A172 (cell line): ENCODE measurements at regions not wholly inside any gene's neighbourhood (a gene's known extent, or its start where the extent isn't known, plus 50 kb on each side); places are given as distances from the start of the nearest gene placed in this dataset.
A peak's percentile ranks its signal among the peaks of the same experiment; 100 is the strongest.

Source experiments
- DNase-seq: peaks from one replicate; pipeline ENCODE4 v3.0.0-alpha.2; 2015; ENCODE audit warnings: low spot score

GRCh38 chr12:40557980-40558379 lies 134.3 kb upstream of the CNTN1 start:
- DNase-seq, result no peak

- no peak for DNase-seq
Observed at GRCh38 chr12:40559865-40560264, 132.4 kb upstream of the CNTN1 start.

GRCh38 chr12:40560848-40561247 lies 131.4 kb upstream of the CNTN1 start:
- no peak for DNase-seq

GRCh38 chr12:40561395-40561966 lies 130.8 kb upstream of the CNTN1 start:
- DNase-seq, result no peak

- DNase-seq, result no peak
Observed at GRCh38 chr12:40565029-40565633, 127.1 kb upstream of the CNTN1 start.

- no peak for DNase-seq
Observed at GRCh38 chr12:40566271-40566670, 126.0 kb upstream of the CNTN1 start.

GRCh38 chr12:40569626-40570179 lies 122.5 kb upstream of the CNTN1 start:
- DNase-seq, result peak; percentile 3

- DNase-seq, result no peak
Observed at GRCh38 chr12:40573024-40573423, 119.2 kb upstream of the CNTN1 start.

- no peak for DNase-seq
Observed at GRCh38 chr12:40575987-40576386, 116.3 kb upstream of the CNTN1 start.

GRCh38 chr12:40577834-40578233 lies 114.4 kb upstream of the CNTN1 start:
- no peak for DNase-seq

GRCh38 chr12:40579687-40580086 lies 112.6 kb upstream of the CNTN1 start:
- no peak for DNase-seq

GRCh38 chr12:40580346-40580745 lies 111.9 kb upstream of the CNTN1 start:
- no peak for DNase-seq

- no peak for DNase-seq
Observed at GRCh38 chr12:40581889-40582288, 110.3 kb upstream of the CNTN1 start.

- no peak for DNase-seq
Observed at GRCh38 chr12:40583743-40584142, 108.5 kb upstream of the CNTN1 start.

GRCh38 chr12:40584763-40585162 lies 107.5 kb upstream of the CNTN1 start:
- DNase-seq, result no peak

GRCh38 chr12:40586823-40587222 lies 105.4 kb upstream of the CNTN1 start:
- DNase-seq, result no peak

GRCh38 chr12:40587421-40587820 lies 104.8 kb upstream of the CNTN1 start:
- no peak for DNase-seq

- DNase-seq, result no peak
Observed at GRCh38 chr12:40587970-40588369, 104.3 kb upstream of the CNTN1 start.

GRCh38 chr12:40597133-40597532 lies 95.1 kb upstream of the CNTN1 start:
- no peak for DNase-seq

GRCh38 chr12:40598073-40598472 lies 94.2 kb upstream of the CNTN1 start:
- no peak for DNase-seq

GRCh38 chr12:40602562-40602961 lies 89.7 kb upstream of the CNTN1 start:
- DNase-seq, result no peak

- no peak for DNase-seq
Observed at GRCh38 chr12:40614923-40615322, 77.3 kb upstream of the CNTN1 start.

GRCh38 chr12:40615590-40615989 lies 76.6 kb upstream of the CNTN1 start:
- no peak for DNase-seq
